ENCODE measurements at regions not wholly inside any gene's neighbourhood (a gene's known extent, or its start where the extent isn't known, plus 50 kb on each side); places are given as distances from the start of the nearest gene placed in this dataset.

GRCh38 chr5:33260098-33260497, 180.7 kb upstream of the TARS1 start:
- DNase-seq, result no peak

GRCh38 chr5:33261305-33261704, 179.5 kb upstream of the TARS1 start:
- no peak for DNase-seq

GRCh38 chr5:33261747-33262146, 179.0 kb upstream of the TARS1 start:
- no peak for DNase-seq

GRCh38 chr5:33267801-33268200, 173.0 kb upstream of the TARS1 start:
- DNase-seq, result no peak

DNA sequence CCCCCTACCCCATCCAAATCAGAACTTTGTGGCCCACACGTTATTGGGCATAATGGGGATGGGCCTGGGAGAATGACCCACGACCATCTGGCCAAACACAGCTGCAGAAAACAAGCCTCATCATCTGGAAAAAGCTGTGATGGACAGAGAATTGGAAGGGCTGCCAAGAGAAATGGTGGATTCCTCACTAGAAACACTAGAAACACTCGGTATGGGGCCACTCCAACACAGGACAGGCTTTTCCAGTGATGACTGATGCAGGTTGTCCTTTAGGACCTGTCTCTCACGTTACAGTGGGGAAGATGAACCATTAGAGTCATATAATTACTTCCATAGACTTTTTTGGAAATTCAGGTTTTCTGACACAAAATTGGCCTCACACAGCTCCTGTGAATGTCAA, 172.4 kb upstream of the TARS1 start:
- no peak for DNase-seq

DNA sequence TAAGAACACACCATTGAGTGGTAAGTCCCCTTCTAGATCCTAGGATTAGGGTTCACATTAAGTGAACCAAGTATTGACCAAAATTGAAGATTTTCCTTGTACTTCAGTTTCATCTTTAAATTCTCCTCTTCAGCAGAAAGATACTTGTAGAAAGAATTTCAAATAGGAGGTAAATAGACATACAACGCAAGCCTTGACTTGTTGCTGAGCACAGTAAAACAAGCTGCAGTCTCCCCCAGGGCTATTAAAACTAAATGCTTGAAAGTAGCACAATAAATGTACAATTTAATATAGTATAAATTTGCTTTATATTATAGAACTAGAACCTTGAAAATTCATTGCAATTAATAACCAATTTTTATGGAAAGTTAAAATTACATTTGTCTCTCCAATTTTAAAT, 170.1 kb upstream of the TARS1 start:
- DNase-seq, result no peak

DNA sequence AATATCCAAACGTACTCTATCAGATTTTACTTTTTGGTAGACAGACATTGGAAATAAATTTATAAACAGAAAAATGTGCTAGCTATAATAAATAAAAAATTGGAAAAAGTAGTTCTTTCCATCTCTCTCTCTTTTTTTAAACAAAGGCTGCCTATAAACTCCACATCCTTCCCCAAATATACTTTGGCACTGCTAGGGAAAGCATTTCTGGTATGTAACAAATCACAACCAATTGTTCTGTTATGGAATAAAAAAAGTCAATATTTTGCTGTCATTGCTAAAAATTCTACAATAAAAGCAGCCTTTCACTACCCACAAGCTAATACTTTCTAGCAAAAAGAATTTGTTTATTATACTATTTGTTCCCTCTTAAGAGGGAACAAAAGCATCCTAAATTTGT, 169.2 kb upstream of the TARS1 start:
- no peak for DNase-seq

DNA sequence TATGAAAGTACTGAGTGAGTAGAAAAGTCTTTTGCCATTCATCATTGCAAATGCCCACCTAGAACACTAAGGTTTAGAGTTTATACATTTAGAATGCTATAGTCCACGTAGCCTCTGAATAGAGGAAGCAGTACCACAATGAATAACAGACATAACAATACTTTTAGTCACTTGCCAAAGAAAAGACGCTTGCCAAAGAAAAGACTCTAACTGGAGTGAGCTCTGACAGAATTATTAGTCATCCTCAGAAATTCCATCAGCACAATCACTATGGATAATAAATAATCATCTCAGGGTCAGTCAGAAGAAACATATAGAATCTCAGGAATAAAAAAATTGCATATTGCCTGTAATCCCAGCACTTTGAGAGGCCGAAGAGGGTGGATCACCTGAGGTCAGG, 168.5 kb upstream of the TARS1 start:
- DNase-seq, result no peak

- no peak for DNase-seq
These were observed 166.8 kb upstream of the TARS1 start for GRCh38 chr5:33273985-33274384.

DNA sequence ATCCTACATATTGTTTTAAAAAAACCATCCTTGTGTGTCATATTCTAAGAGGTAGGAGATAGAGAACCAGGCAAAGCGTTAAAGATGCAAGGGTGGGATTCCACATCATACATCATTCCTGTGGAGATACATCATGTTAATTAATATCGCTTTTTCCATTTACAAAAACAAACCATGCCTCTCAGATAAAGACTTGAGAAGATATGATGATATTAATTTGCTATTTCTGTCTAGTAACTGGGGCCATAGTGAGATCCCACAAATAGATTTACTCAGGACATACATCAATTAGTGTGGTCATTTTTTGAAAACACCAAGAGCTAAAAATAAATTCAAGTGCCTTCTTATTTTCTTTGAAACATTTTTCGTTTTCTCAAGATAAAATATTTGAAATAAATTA, 165.4 kb upstream of the TARS1 start:
- DNase-seq, result no peak

DNA sequence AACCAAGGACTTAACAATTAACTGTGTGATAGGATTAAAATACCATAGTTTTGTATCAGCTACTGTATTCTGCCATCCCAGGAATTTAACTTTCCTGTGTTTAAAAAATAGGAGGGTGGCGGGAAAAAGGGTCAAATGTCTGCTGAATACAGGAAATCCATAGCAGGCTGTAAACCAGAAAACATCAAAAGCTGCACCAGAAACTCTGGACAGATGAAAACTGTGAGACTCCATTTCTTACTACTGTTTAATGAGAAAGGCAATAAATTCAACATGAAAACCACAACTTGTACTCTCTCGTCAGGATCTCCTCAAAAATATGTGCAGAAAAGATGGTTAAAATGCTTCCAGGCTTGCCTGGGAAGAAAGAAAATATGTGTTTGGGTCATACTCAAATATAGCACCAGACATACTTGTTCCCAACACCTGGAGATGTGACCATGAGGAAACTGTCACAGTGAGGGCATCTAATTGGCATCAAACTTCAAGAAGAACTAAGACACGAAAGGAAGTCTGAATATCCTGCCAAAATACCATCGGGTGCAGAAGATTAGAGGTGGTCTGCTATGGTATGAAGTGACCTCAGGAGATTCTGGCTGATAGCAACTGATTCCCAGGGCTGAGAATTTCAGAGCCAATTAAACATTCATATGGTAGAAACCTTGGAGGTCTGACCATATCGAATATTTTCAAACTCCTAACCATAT, 164.7 kb upstream of the TARS1 start:
- DNase-seq, result no peak

- DNase-seq, result no peak
These were observed 164.2 kb upstream of the TARS1 start for GRCh38 chr5:33276628-33276950.

GRCh38 chr5:33277061-33277650, 163.6 kb upstream of the TARS1 start:
- DNase-seq, result no peak

DNA sequence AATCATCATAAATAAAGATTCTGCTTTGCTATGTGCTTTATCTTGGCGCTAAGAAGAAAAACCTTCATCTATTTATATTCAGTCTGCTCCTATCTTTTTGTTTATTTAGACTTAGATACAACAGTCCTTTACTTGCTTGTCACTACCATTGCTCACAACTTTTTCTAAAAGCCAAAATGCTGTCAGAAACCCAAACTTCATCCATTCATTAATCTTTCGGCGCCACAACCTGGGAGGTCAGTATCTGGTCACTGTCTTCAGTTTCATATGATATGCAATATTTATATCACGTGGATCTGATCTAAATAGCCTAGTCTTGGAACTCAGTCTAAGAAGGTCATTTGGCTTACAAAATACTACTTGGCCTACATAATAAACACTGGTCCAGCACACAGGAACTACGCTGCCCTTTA, 159.3 kb upstream of the TARS1 start:
- DNase-seq, result no peak

GRCh38 chr5:33282157-33282556, 158.6 kb upstream of the TARS1 start:
- no peak for DNase-seq

DNA sequence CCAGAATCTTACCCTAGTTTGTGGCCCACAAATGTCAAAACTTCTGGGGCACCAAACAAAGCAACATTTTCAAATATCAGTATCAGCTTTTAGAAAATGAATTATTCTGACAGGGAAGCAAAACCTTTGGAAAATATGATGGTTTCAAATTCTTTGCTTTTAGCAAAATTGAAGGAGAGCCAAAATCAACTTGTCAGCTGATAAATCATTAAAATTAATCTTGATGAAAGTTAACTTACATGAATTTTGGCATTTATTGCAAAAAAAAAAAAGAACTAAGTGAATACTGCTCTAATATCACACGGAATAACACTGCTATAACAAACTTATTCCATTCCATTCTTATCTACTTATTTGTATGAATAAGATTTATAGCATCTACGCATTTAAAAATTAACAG, 158.1 kb upstream of the TARS1 start:
- no peak for DNase-seq

GRCh38 chr5:33283243-33283642, 157.5 kb upstream of the TARS1 start:
- no peak for DNase-seq

GRCh38 chr5:33284681-33285080, 156.1 kb upstream of the TARS1 start:
- DNase-seq, result no peak

GRCh38 chr5:33287242-33287641, 153.5 kb upstream of the TARS1 start:
- DNase-seq, result no peak

DNA sequence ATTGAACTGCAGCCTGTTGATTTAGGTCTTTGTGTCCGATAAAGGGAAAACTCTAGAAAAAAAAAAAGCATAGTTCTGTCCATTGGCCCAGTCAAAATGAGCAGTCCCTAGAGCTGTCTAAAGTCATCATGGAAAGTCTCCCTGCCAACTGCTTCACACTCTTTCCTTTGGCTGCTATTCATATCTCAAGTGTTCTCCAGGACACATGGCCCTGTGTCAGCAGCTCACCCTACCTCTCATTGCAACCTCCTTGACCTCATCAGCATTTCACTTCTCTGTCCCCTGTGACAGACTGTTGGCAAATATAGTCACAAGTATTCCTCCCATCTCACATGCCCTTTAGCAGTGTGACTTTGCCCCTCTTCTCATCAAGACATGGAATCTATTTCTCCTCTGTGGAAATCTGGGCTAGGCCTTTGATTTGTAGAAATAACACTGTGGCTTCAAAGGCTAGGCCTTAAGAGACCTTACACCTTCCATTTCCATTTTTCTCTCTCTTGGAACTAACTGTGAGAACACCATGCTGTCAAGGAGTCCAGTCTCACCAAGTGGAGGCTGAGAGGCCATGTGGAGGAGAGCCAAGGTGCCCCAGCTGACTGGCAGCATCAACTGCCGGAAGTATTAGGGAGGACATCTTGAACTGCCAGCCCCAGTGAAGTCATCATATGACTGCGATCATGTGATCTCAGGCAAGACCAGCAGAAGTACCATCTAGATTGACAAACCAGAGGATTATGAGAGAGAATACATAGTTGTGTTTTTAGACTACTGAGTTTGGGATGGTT, 149.4 kb upstream of the TARS1 start:
- DNase-seq, result no peak

GRCh38 chr5:33297760-33298216, 143.0 kb upstream of the TARS1 start:
- DNase-seq, result peak in 1 of 2 experiments; percentile 18

- DNase-seq, result peak in 1 of 2 experiments; percentile 43
These were observed 141.1 kb upstream of the TARS1 start for GRCh38 chr5:33299621-33300208.

GRCh38 chr5:33300209-33300742, 140.5 kb upstream of the TARS1 start:
- no peak for DNase-seq

Data from NCI-H526 (cell line).